ENCODE measurements at regions not wholly inside any gene's neighbourhood (a gene's known extent, or its start where the extent isn't known, plus 50 kb on each side); places are given as distances from the start of the nearest gene placed in this dataset.

- TF ChIP-seq CTCF (IDR thresholded peaks at IDR 0.05; ENCODE audit: insufficient read depth, low read length, poor library complexity, severe bottlenecking): no peak
- TF ChIP-seq EZH2phosphoT487 (conservative IDR thresholded peaks at IDR 0.05; ENCODE audit: low read length): no peak
Observed at GRCh38 chr6:105786449-105786848, 299.7 kb upstream of the PRDM1 start.
